GM12891 (cell line): ENCODE measurements at regions not wholly inside any gene's neighbourhood (a gene's known extent, or its start where the extent isn't known, plus 50 kb on each side); places are given as distances from the start of the nearest gene placed in this dataset.

Experiments
- PAX5 ChIP-seq: IDR thresholded peaks from 2 replicates; pipeline ENCODE4 v1.6.1; 2011; ENCODE audit warnings: low read length, moderate library complexity, mild to moderate bottlenecking; ENCODE audit not compliant: insufficient read depth, severe bottlenecking
- POLR2A ChIP-seq: IDR thresholded peaks from 2 replicates; pipeline ENCODE4 v1.6.1; 2011; ENCODE audit warnings: low read depth, low read length, control low read depth
- POLR2AphosphoS5 ChIP-seq: IDR thresholded peaks from 2 replicates; pipeline ENCODE4 v1.6.1; 2011; ENCODE audit warnings: low read depth, low read length, control low read depth
- POU2F2 ChIP-seq: IDR thresholded peaks from 2 replicates; pipeline ENCODE4 v1.6.1; 2011; ENCODE audit warnings: low read depth, mild to moderate bottlenecking, control low read depth, low read length, moderate library complexity
- SPI1 ChIP-seq: IDR thresholded peaks from 2 replicates; pipeline ENCODE4 v1.6.1; 2011; ENCODE audit warnings: low read depth, low read length, control low read depth
- TAF1 ChIP-seq: IDR thresholded peaks from 2 replicates; pipeline ENCODE4 v1.6.1; 2011; ENCODE audit warnings: low read depth, low read length, control low read depth

DNA sequence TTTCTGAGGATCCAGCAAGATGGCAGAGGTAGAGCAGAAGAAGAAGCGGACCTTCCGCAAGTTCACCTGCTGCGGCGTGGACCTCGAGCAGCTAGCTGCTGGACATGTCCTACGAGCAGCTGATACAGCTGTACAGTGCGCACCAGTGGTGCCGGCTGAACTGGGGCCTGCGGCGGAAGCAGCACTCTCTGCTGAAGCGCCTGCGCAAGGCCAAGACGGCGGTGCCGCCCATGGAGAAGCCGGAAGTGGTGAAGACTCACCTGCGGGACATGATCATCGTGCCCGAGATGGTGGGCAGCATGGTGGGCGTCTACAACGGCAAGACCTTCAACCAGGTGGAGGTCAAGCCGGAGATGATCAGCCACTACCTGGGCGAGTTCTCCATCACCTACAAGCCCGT lies 125.8 kb downstream of the LRIG2 start:
- no peak for TF ChIP-seq POLR2A
- TF ChIP-seq TAF1, result no peak
- TF ChIP-seq POLR2AphosphoS5, result no peak
- no peak for TF ChIP-seq SPI1
- no peak for TF ChIP-seq POU2F2
- no peak for TF ChIP-seq PAX5
